Activated naive CD8-positive, alpha-beta T cell (primary cell): ENCODE measurements at regions not wholly inside any gene's neighbourhood (a gene's known extent, or its start where the extent isn't known, plus 50 kb on each side); places are given as distances from the start of the nearest gene placed in this dataset.

ENCODE experiments used
- H3K27ac Mint-ChIP-seq: one replicate; pipeline ENCODE4 v1.8.0; 2021; ENCODE audit warnings: mixed read lengths
- H3K27me3 Mint-ChIP-seq: one replicate; pipeline ENCODE4 v1.8.0; 2021; ENCODE audit warnings: mixed read lengths
- H3K36me3 Mint-ChIP-seq: one replicate; pipeline ENCODE4 v1.8.0; 2021; ENCODE audit warnings: mixed read lengths
- H3K4me1 Mint-ChIP-seq: one replicate; pipeline ENCODE4 v1.8.0; 2021; ENCODE audit warnings: low read depth, mixed read lengths
- H3K4me3 Mint-ChIP-seq: one replicate; pipeline ENCODE4 v1.8.0; 2021; ENCODE audit warnings: mild to moderate bottlenecking, mixed read lengths
- H3K9me3 Mint-ChIP-seq: one replicate; pipeline ENCODE4 v1.8.0; 2021; ENCODE audit warnings: low read depth, mixed read lengths

- H3K4me3 Mint-ChIP-seq, result no peak overlapping the region
- H3K27ac Mint-ChIP-seq, result no peak overlapping the region
- H3K9me3 Mint-ChIP-seq, result no peaks in the 10 kb centered on the region
- no peaks in the 10 kb centered on the region for H3K36me3 Mint-ChIP-seq
- H3K27me3 Mint-ChIP-seq, result no peaks in the 10 kb centered on the region
- no peaks in the 10 kb centered on the region for H3K4me1 Mint-ChIP-seq
Observed at GRCh38 chr2:240293557-240294461, 141.7 kb upstream of the GPC1 start.

- H3K4me3 Mint-ChIP-seq, result no peak overlapping the region
- H3K27me3 Mint-ChIP-seq, result no peaks in the 10 kb centered on the region
- no peak overlapping the region for H3K27ac Mint-ChIP-seq
- no peaks in the 10 kb centered on the region for H3K4me1 Mint-ChIP-seq
- H3K36me3 Mint-ChIP-seq, result no peaks in the 10 kb centered on the region
- no peaks in the 10 kb centered on the region for H3K9me3 Mint-ChIP-seq
Observed at GRCh38 chr2:240294514-240294913, 140.9 kb upstream of the GPC1 start.

GRCh38 chr2:240295256-240296103 lies 140.0 kb upstream of the GPC1 start:
- Mint-ChIP-seq H3K4me1 (no peaks in the 10 kb centered on the region), H3K36me3 (no peaks in the 10 kb centered on the region), H3K4me3 (no peak overlapping the region), H3K27ac (no peak overlapping the region), H3K27me3 (no peaks in the 10 kb centered on the region), H3K9me3 (no peaks in the 10 kb centered on the region)

- Mint-ChIP-seq H3K4me3 (no peak overlapping the region), H3K4me1 (no peaks in the 10 kb centered on the region), H3K36me3 (no peaks in the 10 kb centered on the region), H3K27me3 (no peaks in the 10 kb centered on the region), H3K27ac (no peak overlapping the region), H3K9me3 (no peaks in the 10 kb centered on the region)
Observed at GRCh38 chr2:240296104-240296406, 139.4 kb upstream of the GPC1 start.

- no peaks in the 10 kb centered on the region for H3K4me1 Mint-ChIP-seq
- no peak overlapping the region for H3K4me3 Mint-ChIP-seq
- no peaks in the 10 kb centered on the region for H3K36me3 Mint-ChIP-seq
- H3K27me3 Mint-ChIP-seq, result no peaks in the 10 kb centered on the region
- H3K27ac Mint-ChIP-seq, result no peak overlapping the region
- no peaks in the 10 kb centered on the region for H3K9me3 Mint-ChIP-seq
Observed at GRCh38 chr2:240296476-240297255, 138.8 kb upstream of the GPC1 start.

- H3K4me3 Mint-ChIP-seq, result no peak overlapping the region
- no peaks in the 10 kb centered on the region for H3K9me3 Mint-ChIP-seq
- no peaks in the 10 kb centered on the region for H3K36me3 Mint-ChIP-seq
- no peaks in the 10 kb centered on the region for H3K27me3 Mint-ChIP-seq
- H3K4me1 Mint-ChIP-seq, result no peaks in the 10 kb centered on the region
- H3K27ac Mint-ChIP-seq, result no peak overlapping the region
Observed at GRCh38 chr2:240297256-240298116, 138.0 kb upstream of the GPC1 start.

- H3K27me3 Mint-ChIP-seq, result peaks cover under 1% of the 10 kb centered on the region
- no peaks in the 10 kb centered on the region for H3K4me1 Mint-ChIP-seq
- H3K9me3 Mint-ChIP-seq, result no peaks in the 10 kb centered on the region
- no peak overlapping the region for H3K27ac Mint-ChIP-seq
- no peaks in the 10 kb centered on the region for H3K36me3 Mint-ChIP-seq
- no peak overlapping the region for H3K4me3 Mint-ChIP-seq
Observed at GRCh38 chr2:240298117-240298790, 137.2 kb upstream of the GPC1 start.

- Mint-ChIP-seq H3K36me3 (no peaks in the 10 kb centered on the region), H3K4me1 (no peaks in the 10 kb centered on the region), H3K9me3 (no peaks in the 10 kb centered on the region), H3K27ac (no peak overlapping the region), H3K27me3 (peaks cover 5% of the 10 kb centered on the region), H3K4me3 (no peak overlapping the region)
Observed at GRCh38 chr2:240298803-240299709, 136.4 kb upstream of the GPC1 start.

GRCh38 chr2:240299710-240300068 lies 135.8 kb upstream of the GPC1 start:
- peaks cover 5% of the 10 kb centered on the region for H3K27me3 Mint-ChIP-seq
- H3K36me3 Mint-ChIP-seq, result no peaks in the 10 kb centered on the region
- no peak overlapping the region for H3K4me3 Mint-ChIP-seq
- H3K9me3 Mint-ChIP-seq, result no peaks in the 10 kb centered on the region
- H3K4me1 Mint-ChIP-seq, result no peaks in the 10 kb centered on the region
- no peak overlapping the region for H3K27ac Mint-ChIP-seq

GRCh38 chr2:240300261-240300821 lies 135.1 kb upstream of the GPC1 start:
- H3K4me3 Mint-ChIP-seq, result no peak overlapping the region
- no peaks in the 10 kb centered on the region for H3K9me3 Mint-ChIP-seq
- H3K36me3 Mint-ChIP-seq, result no peaks in the 10 kb centered on the region
- H3K27ac Mint-ChIP-seq, result no peak overlapping the region
- no peaks in the 10 kb centered on the region for H3K4me1 Mint-ChIP-seq
- H3K27me3 Mint-ChIP-seq, result peaks cover 5% of the 10 kb centered on the region

GRCh38 chr2:240300840-240301239 lies 134.6 kb upstream of the GPC1 start:
- H3K4me3 Mint-ChIP-seq, result no peak overlapping the region
- no peaks in the 10 kb centered on the region for H3K4me1 Mint-ChIP-seq
- H3K27me3 Mint-ChIP-seq, result peaks cover 5% of the 10 kb centered on the region
- no peak overlapping the region for H3K27ac Mint-ChIP-seq
- H3K9me3 Mint-ChIP-seq, result no peaks in the 10 kb centered on the region
- H3K36me3 Mint-ChIP-seq, result no peaks in the 10 kb centered on the region

- H3K4me1 Mint-ChIP-seq, result no peaks in the 10 kb centered on the region
- no peak overlapping the region for H3K4me3 Mint-ChIP-seq
- H3K9me3 Mint-ChIP-seq, result no peaks in the 10 kb centered on the region
- peaks cover 5% of the 10 kb centered on the region for H3K27me3 Mint-ChIP-seq
- no peaks in the 10 kb centered on the region for H3K36me3 Mint-ChIP-seq
- H3K27ac Mint-ChIP-seq, result no peak overlapping the region
Observed at GRCh38 chr2:240301256-240301795, 134.1 kb upstream of the GPC1 start.

GRCh38 chr2:240302041-240302440 lies 133.4 kb upstream of the GPC1 start:
- Mint-ChIP-seq H3K9me3 (no peaks in the 10 kb centered on the region), H3K27ac (no peak overlapping the region), H3K4me1 (no peaks in the 10 kb centered on the region), H3K36me3 (no peaks in the 10 kb centered on the region), H3K4me3 (no peak overlapping the region), H3K27me3 (peaks cover 5% of the 10 kb centered on the region)
